ENCODE measurements at regions not wholly inside any gene's neighbourhood (a gene's known extent, or its start where the extent isn't known, plus 50 kb on each side); places are given as distances from the start of the nearest gene placed in this dataset.

- TF ChIP-seq POLR2AphosphoS2 (conservative IDR thresholded peaks at IDR 0.05; ENCODE audit: low read length) (no peak), HMGXB4 (CRISPR knock-in tag; IDR thresholded peaks at IDR 0.05; ENCODE audit: borderline replicate concordance) (no peak), MYC (IDR thresholded peaks at IDR 0.05; ENCODE audit: borderline replicate concordance, low read length) (no peak), EP300 (IDR thresholded peaks at IDR 0.05) (no peak), RNF2 (IDR thresholded peaks at IDR 0.05; ENCODE audit: borderline replicate concordance, low read depth) (no peak), CTCF (IDR thresholded peaks at IDR 0.05) (no peak), SMC3 (IDR thresholded peaks at IDR 0.05) (no peak), POLR2A (IDR thresholded peaks at IDR 0.05; ENCODE audit: low read length) (no peak), REST (IDR thresholded peaks at IDR 0.05) (no peak), KDM5A (IDR thresholded peaks at IDR 0.05) (no peak), CBX2 (IDR thresholded peaks at IDR 0.05; ENCODE audit: borderline replicate concordance, low read depth) (no peak), RAD21 (conservative IDR thresholded peaks at IDR 0.05 in 1 of 2, IDR thresholded peaks at IDR 0.05 in 1 of 2) (no peak), MAX (IDR thresholded peaks at IDR 0.05) (no peak)
- TF ChIP-seq, protein P1, sequence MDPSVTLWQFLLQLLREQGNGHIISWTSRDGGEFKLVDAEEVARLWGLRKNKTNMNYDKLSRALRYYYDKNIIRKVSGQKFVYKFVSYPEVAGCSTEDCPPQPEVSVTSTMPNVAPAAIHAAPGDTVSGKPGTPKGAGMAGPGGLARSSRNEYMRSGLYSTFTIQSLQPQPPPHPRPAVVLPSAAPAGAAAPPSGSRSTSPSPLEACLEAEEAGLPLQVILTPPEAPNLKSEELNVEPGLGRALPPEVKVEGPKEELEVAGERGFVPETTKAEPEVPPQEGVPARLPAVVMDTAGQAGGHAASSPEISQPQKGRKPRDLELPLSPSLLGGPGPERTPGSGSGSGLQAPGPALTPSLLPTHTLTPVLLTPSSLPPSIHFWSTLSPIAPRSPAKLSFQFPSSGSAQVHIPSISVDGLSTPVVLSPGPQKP (IDR thresholded peaks at IDR 0.05; ENCODE audit: low read depth, low read length), result no peak
Measured at GRCh38 chr4:24731448-24731847, 63.9 kb upstream of the SOD3 start.

All from A549 (cell line).